NB4 (cell line): ENCODE measurements at regions not wholly inside any gene's neighbourhood (a gene's known extent, or its start where the extent isn't known, plus 50 kb on each side); places are given as distances from the start of the nearest gene placed in this dataset.

Source experiments
- CTCF ChIP-seq: IDR thresholded peaks from one replicate; pipeline ENCODE4 v1.5.1; 2012; ENCODE audit warnings: low read depth, low read length
- MAX ChIP-seq: IDR thresholded peaks from 2 replicates; pipeline ENCODE4 v1.6.1; 2011; ENCODE audit warnings: low read depth, low read length
- POLR2A ChIP-seq: IDR thresholded peaks from 2 replicates; pipeline ENCODE4 v1.6.1; 2011; ENCODE audit warnings: mild to moderate bottlenecking; ENCODE audit not compliant: insufficient read length; ENCODE audit errors: extremely low read depth

- TF ChIP-seq CTCF (no peak), MAX (no peak), POLR2A (no peak)
Observed at GRCh38 chr5:71978216-71978615, 129.1 kb upstream of the MAP1B start.
